Large intestine (tissue), 3 donors: ENCODE measurements at regions not wholly inside any gene's neighbourhood (a gene's known extent, or its start where the extent isn't known, plus 50 kb on each side); places are given as distances from the start of the nearest gene placed in this dataset.
A peak's percentile ranks its signal among the peaks of the same experiment; 100 is the strongest.

Experiments
- DNase-seq, 2 donors: peaks; one replicate each; pipeline versions ENCODE4 v3.0.0 to v3.0.0-alpha.2; 2013
- H3K27ac ChIP-seq: one replicate; pipeline ENCODE4 v1.5.1; 2013; ENCODE audit warnings: low read length
- H3K27me3 ChIP-seq: 2 replicates; pipeline ENCODE4 v1.6.1; 2013; ENCODE audit warnings: low read length; ENCODE audit not compliant: control insufficient read depth, insufficient read depth
- H3K36me3 ChIP-seq: 2 replicates; pipeline ENCODE4 v1.6.1; 2013; ENCODE audit warnings: low read length; ENCODE audit not compliant: control insufficient read depth, insufficient read depth
- H3K4me1 ChIP-seq: one replicate; pipeline ENCODE4 v1.6.1; 2013; ENCODE audit warnings: low read length; ENCODE audit not compliant: control insufficient read depth, insufficient read depth
- H3K4me3 ChIP-seq: one replicate; pipeline ENCODE4 v1.5.1; 2013; ENCODE audit warnings: low read length
- H3K9me3 ChIP-seq: one replicate; pipeline ENCODE4 v1.6.1; 2013; ENCODE audit warnings: mild to moderate bottlenecking, low read depth, low read length, moderate library complexity; ENCODE audit not compliant: control insufficient read depth
- WGBS: methylation state at CpG from one replicate; pipeline ENCODE4 v1.1.5; 2013; ENCODE audit warnings: low lambda C conversion rate; ENCODE audit not compliant: insufficient coverage; 5-methylcytosine and 5-hydroxymethylcytosine counted together

DNA sequence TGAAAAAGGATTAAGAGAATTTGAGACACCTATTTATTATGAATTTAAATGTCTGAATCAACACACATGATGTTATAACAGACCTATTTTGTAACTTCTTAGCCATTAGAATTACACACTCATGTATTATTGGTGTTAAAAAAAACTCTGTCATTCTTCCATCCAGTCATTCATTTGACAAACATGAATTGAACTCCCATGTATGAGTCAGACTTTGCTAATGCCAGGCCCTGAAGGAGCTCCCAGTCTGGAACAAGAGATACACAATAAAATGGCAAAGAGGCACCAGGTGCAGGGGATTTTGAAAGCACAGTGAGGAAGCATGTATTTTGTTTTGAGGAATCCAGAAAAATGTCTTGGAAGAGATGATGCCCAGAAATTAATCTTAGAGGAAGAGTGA is 87.7 kb upstream of the EFHC2 start:
- peak; percentile 5 to 20 for DNase-seq
- no peak overlapping the region for H3K27ac ChIP-seq
- H3K9me3 ChIP-seq: no peaks in the 10 kb centered on the region
- H3K4me1 ChIP-seq: peaks cover 2% of the 10 kb centered on the region
- H3K36me3 ChIP-seq: no peaks in the 10 kb centered on the region
- no peaks in the 10 kb centered on the region for H3K27me3 ChIP-seq
- H3K4me3 ChIP-seq: no peak overlapping the region

DNA sequence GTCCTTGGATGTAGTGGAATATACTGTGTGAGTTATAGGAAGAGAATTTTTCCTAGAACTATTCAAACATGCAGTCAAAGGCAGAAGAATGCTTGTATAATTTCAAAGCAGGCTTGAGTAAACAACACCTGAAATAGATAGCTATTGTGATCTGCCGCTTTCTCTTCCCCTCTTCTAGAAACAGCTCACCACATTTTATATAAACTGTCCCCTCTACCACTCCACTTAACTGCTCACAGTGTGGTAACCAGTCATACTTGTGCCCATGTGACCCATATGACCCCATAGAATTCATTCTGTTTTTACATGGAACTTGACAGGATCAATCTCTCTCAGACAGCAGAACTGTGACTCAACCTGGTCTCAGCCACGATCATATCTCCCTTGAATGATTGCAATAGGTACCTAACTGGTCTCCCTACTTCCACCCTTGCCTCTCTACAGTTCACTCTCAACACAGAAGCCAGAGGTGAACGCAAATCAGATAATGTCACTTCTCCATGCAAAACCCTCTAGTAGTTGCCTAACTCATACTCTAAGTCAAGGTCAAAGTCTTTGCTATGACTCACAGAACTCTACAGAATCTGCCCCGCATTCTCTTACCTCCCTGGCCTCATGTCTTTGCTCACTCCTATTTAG is 85.6 kb upstream of the EFHC2 start:
- no peaks in the 10 kb centered on the region for H3K27me3 ChIP-seq
- DNase-seq: peak; percentile 64 to 88
- H3K4me1 ChIP-seq: peaks cover 2% of the 10 kb centered on the region
- no CpG with 5 or more reads among the region's 4 CpGs for WGBS
- H3K4me3 ChIP-seq: no peak overlapping the region
- no peaks in the 10 kb centered on the region for H3K36me3 ChIP-seq
- no peaks in the 10 kb centered on the region for H3K9me3 ChIP-seq
- H3K27ac ChIP-seq: peak overlapping the region; percentile 76

DNA sequence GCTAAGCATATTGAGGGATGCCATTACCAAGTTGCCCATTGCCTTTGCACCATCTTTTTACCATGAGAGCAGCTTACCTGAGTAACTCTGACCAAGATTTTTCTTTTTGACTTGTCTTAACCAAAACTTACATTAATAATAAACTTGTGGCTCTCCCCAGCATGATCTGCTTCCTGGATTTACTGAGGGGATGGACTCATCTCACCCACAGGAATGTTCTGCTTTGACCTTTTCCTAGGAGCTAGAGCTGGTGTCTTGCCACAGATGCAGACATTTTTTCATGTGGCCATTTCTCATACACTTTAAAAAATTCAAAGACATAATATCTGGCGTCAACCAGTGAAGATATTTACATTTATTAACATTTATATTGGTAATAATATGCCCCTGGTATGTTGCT is 79.2 kb upstream of the EFHC2 start:
- DNase-seq: no peak
- Histone ChIP-seq H3K27ac (no peak overlapping the region), H3K36me3 (no peaks in the 10 kb centered on the region), H3K4me3 (no peak overlapping the region), H3K4me1 (no peaks in the 10 kb centered on the region), H3K9me3 (no peaks in the 10 kb centered on the region), H3K27me3 (no peaks in the 10 kb centered on the region)
- no CpG with 5 or more reads among the region's 1 CpG for WGBS

GRCh38 chrX:44415639-44416386 is 72.3 kb upstream of the EFHC2 start:
- DNase-seq: no peak
- no peaks in the 10 kb centered on the region for H3K4me1 ChIP-seq
- H3K27ac ChIP-seq: no peak overlapping the region
- no peaks in the 10 kb centered on the region for H3K9me3 ChIP-seq
- no peaks in the 10 kb centered on the region for H3K27me3 ChIP-seq
- no peaks in the 10 kb centered on the region for H3K36me3 ChIP-seq
- no CpG with 5 or more reads among the region's 4 CpGs for WGBS
- no peak overlapping the region for H3K4me3 ChIP-seq

DNA sequence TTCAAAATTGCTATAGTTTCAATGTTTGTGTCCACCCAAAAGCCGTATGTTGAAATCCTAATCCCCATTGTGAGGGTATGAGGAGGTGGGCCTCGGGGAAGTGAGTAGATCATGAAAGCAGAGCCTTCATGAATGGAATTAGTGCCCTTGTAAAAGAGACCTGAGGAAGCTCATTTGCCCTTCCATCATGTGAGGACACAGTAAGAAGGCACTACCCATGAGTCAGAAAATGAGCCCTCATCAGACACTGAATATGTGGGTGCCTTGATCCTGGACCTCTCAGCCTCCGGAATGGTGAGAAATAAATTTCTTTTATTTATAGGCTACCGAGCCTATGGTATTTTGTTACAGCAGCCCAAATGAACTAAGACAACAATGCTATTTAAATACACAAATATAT is 57.7 kb upstream of the EFHC2 start:
- Histone ChIP-seq H3K36me3 (no peaks in the 10 kb centered on the region), H3K27me3 (no peaks in the 10 kb centered on the region), H3K4me1 (no peaks in the 10 kb centered on the region), H3K27ac (no peak overlapping the region), H3K4me3 (no peak overlapping the region), H3K9me3 (no peaks in the 10 kb centered on the region)
- no CpG with 5 or more reads among the region's 4 CpGs for WGBS
- no peak for DNase-seq

- Histone ChIP-seq H3K27ac (no peak overlapping the region), H3K9me3 (no peaks in the 10 kb centered on the region), H3K36me3 (no peaks in the 10 kb centered on the region), H3K4me3 (no peak overlapping the region), H3K4me1 (no peaks in the 10 kb centered on the region), H3K27me3 (no peaks in the 10 kb centered on the region)
- peak in 1 of 2 donors; percentile 1 for DNase-seq
- no CpG with 5 or more reads among the region's 4 CpGs for WGBS
Observed at GRCh38 chrX:44400588-44400987, 57.1 kb upstream of the EFHC2 start.

- DNase-seq: no peak
- H3K27me3 ChIP-seq: no peaks in the 10 kb centered on the region
- H3K9me3 ChIP-seq: no peaks in the 10 kb centered on the region
- WGBS: no CpG with 5 or more reads among the region's 4 CpGs
- H3K4me3 ChIP-seq: no peak overlapping the region
- no peak overlapping the region for H3K27ac ChIP-seq
- H3K36me3 ChIP-seq: no peaks in the 10 kb centered on the region
- no peaks in the 10 kb centered on the region for H3K4me1 ChIP-seq
Observed at GRCh38 chrX:44400161-44400560, 56.7 kb upstream of the EFHC2 start.
